Panc1 (cell line): ENCODE measurements at regions not wholly inside any gene's neighbourhood (a gene's known extent, or its start where the extent isn't known, plus 50 kb on each side); places are given as distances from the start of the nearest gene placed in this dataset.

Experiments
- ATAC-seq: fragments of 200-7000 bp; cut with Tn5 transposase; 2 replicates; pipeline ENCODE4 v1.9.1; 2020; ENCODE audit warnings: mild to moderate bottlenecking, moderate library complexity
- BruUV-seq: library from RNA; stranded (reverse); fragments of 400-500 nt; replicated peaks from 2 replicates; lab custom pipeline; 2021; lab: Mats Ljungman, UMichigan
- CTCF ChIA-PET: fragments of 300-600 bp; sonication (Branson Sonifier 250); formaldehyde crosslinking; loops from one replicate; lab custom pipeline; 2022; ENCODE audit warnings: antibody characterized with exemption; lab: Charles Lee
- POLR2A ChIA-PET: fragments of 300-600 bp; sonication (Branson Sonifier 250); formaldehyde crosslinking; loops from one replicate; lab custom pipeline; 2022; ENCODE audit warnings: antibody characterized with exemption; lab: Charles Lee
- DNase-seq: peaks from one replicate; pipeline ENCODE4 v3.0.0-alpha.2; 2010; ENCODE audit warnings: low read depth, low spot score
- H3K27ac ChIP-seq: 2 replicates; pipeline ENCODE4 v1.5.1; 2011; ENCODE audit warnings: mild to moderate bottlenecking, low read length, inconsistent platforms
- H3K27me3 ChIP-seq: fragments of 200-500 bp; sonication (Bioruptor generic); 2 replicates; pipeline ENCODE4 v1.6.0; 2014; ENCODE audit warnings: low read length, inconsistent platforms; ENCODE audit not compliant: control insufficient read depth, insufficient read depth
- H3K36me3 ChIP-seq: fragments of 200-500 bp; sonication (Bioruptor generic); 2 replicates; pipeline ENCODE4 v1.5.1; 2014; ENCODE audit warnings: inconsistent platforms, mild to moderate bottlenecking, low read length, moderate library complexity; ENCODE audit not compliant: control insufficient read depth, insufficient read depth
- H3K4me1 ChIP-seq: 2 replicates; pipeline ENCODE4 v1.5.1; 2011; ENCODE audit warnings: inconsistent platforms, mild to moderate bottlenecking, low read length, moderate library complexity; ENCODE audit not compliant: control insufficient read depth, insufficient read depth
- H3K4me3 ChIP-seq, 2 experiments: 2 replicates each; pipeline ENCODE4 v1.5.1; 2011 to 2012; ENCODE audit warnings: low read depth in 2 of 2, low read length in 2 of 2, mild to moderate bottlenecking in 2 of 2, inconsistent platforms in 1 of 2, moderate library complexity in 1 of 2
- H3K9me3 ChIP-seq: fragments of 200-500 bp; sonication (Bioruptor generic); 2 replicates; pipeline ENCODE4 v1.5.1; 2014; ENCODE audit warnings: low read depth, mild to moderate bottlenecking, inconsistent platforms, low read length, moderate library complexity; ENCODE audit not compliant: control insufficient read depth, insufficient read depth
- POLR2AphosphoS5 ChIP-seq: IDR thresholded peaks from 2 replicates; pipeline ENCODE4 v1.6.1; 2012; ENCODE audit warnings: mild to moderate bottlenecking, low read depth, low read length, moderate library complexity
- SIN3A ChIP-seq: IDR thresholded peaks from 2 replicates; pipeline ENCODE4 v1.6.1; 2012; ENCODE audit warnings: low read depth, mild to moderate bottlenecking, low read length, moderate library complexity, borderline replicate concordance; ENCODE audit not compliant: insufficient read depth
- TCF7L2 ChIP-seq: IDR thresholded peaks from 2 replicates; pipeline ENCODE4 v1.6.1; 2011; ENCODE audit warnings: mild to moderate bottlenecking, low read depth, low read length, inconsistent platforms
- in situ Hi-C: cut with HindIII; loops from 2 replicates; pipeline ENCODE4 v1.10.0; 2016; ENCODE audit warnings: low sequenced_read_pairs, low pct_unique_long_range_greater_than_20kb
- intact Hi-C: fragments of 100-400 bp; cut with micrococcal nuclease; formaldehyde crosslinking; loops from one replicate; pipeline ENCODE4 v1.10.0; 2022; ENCODE audit not compliant: unreplicated experiment
- TF ChIP-seq, protein P1 (sequence below): fragments of 450-650 bp; IDR thresholded peaks from 2 replicates; pipeline ENCODE4 v1.5.1; 2017; ENCODE audit warnings: mild to moderate bottlenecking
- TF ChIP-seq, protein P2 (sequence below), 2 experiments: IDR thresholded peaks; 2 replicates each; pipeline ENCODE4 v1.6.1; 2011 to 2012; ENCODE audit warnings: low read depth in 2 of 2, control low read depth in 1 of 2, low read length in 1 of 2, mild to moderate bottlenecking in 1 of 2, moderate library complexity in 1 of 2; ENCODE audit not compliant: insufficient read depth in 1 of 2

DNA sequence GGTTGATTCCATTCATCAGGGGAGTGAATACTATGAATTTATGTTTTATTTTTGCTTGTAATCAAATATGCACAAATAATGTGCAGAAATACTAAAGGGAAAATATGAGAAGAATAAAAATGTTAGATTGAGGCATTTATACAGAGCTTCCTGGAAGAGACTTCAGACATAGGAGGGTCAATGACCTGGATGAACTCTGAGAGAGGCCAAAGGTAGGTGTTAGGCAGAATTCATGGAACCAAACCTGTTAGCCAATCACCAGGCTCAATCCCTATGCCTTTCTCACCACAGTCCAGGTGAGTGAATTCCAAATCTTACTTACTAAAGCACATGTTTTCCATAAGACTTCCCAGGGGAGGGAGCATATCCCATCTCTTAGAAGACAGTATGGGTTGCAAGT lies 130.4 kb upstream of the NTF3 start:
- intact Hi-C loops (no loop called here), in situ Hi-C loops (no loop called here)
- DNase-seq, result no peak
- no peaks in the 10 kb centered on the region for H3K36me3 ChIP-seq
- no TSS peak for BruUV-seq
- ATAC-seq, result no peak
- no peaks in the 10 kb centered on the region; the same call in 1 of the 2 replicates for H3K27me3 ChIP-seq
- TF ChIP-seq, protein P1, sequence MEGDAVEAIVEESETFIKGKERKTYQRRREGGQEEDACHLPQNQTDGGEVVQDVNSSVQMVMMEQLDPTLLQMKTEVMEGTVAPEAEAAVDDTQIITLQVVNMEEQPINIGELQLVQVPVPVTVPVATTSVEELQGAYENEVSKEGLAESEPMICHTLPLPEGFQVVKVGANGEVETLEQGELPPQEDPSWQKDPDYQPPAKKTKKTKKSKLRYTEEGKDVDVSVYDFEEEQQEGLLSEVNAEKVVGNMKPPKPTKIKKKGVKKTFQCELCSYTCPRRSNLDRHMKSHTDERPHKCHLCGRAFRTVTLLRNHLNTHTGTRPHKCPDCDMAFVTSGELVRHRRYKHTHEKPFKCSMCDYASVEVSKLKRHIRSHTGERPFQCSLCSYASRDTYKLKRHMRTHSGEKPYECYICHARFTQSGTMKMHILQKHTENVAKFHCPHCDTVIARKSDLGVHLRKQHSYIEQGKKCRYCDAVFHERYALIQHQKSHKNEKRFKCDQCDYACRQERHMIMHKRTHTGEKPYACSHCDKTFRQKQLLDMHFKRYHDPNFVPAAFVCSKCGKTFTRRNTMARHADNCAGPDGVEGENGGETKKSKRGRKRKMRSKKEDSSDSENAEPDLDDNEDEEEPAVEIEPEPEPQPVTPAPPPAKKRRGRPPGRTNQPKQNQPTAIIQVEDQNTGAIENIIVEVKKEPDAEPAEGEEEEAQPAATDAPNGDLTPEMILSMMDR, result no peak
- TF ChIP-seq, protein P2, sequence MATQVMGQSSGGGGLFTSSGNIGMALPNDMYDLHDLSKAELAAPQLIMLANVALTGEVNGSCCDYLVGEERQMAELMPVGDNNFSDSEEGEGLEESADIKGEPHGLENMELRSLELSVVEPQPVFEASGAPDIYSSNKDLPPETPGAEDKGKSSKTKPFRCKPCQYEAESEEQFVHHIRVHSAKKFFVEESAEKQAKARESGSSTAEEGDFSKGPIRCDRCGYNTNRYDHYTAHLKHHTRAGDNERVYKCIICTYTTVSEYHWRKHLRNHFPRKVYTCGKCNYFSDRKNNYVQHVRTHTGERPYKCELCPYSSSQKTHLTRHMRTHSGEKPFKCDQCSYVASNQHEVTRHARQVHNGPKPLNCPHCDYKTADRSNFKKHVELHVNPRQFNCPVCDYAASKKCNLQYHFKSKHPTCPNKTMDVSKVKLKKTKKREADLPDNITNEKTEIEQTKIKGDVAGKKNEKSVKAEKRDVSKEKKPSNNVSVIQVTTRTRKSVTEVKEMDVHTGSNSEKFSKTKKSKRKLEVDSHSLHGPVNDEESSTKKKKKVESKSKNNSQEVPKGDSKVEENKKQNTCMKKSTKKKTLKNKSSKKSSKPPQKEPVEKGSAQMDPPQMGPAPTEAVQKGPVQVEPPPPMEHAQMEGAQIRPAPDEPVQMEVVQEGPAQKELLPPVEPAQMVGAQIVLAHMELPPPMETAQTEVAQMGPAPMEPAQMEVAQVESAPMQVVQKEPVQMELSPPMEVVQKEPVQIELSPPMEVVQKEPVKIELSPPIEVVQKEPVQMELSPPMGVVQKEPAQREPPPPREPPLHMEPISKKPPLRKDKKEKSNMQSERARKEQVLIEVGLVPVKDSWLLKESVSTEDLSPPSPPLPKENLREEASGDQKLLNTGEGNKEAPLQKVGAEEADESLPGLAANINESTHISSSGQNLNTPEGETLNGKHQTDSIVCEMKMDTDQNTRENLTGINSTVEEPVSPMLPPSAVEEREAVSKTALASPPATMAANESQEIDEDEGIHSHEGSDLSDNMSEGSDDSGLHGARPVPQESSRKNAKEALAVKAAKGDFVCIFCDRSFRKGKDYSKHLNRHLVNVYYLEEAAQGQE (IDR thresholded peaks at IDR 0.05; ENCODE audit: insufficient read depth in 1 of 2, low read depth in 2 of 2, low read length in 1 of 2), result no peak
- TF ChIP-seq SIN3A, result no peak
- no peak for TF ChIP-seq TCF7L2
- TF ChIP-seq POLR2AphosphoS5, result no peak
- ChIA-PET POLR2A (no interaction called here), CTCF (no interaction called here)
- no peaks in the 10 kb centered on the region for H3K9me3 ChIP-seq
- H3K4me1 ChIP-seq, result no peaks in the 10 kb centered on the region
- H3K4me3 ChIP-seq, result no peak overlapping the region
- H3K27ac ChIP-seq, result no peak overlapping the region

DNA sequence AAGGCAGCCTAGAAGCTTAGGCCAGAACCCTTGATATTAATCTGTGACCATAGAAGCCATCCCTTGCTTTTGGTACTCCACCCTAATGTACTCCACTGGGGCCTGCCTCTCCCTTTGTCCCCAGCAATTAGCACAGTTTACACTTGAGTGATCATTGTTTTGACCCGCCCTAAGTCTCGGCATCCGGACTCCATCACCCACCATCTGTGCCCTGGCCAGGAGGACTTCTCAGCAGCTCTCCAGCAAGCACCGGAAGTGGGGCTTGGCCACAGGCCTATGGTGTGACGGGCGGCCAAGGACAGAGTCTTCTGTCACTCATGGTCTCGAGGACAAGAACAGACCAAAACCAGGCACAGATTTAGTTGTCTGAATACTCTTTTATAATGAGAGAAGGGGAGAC lies 126.5 kb upstream of the NTF3 start:
- Histone ChIP-seq H3K4me3 (no peak overlapping the region), H3K27ac (no peak overlapping the region), H3K9me3 (no peaks in the 10 kb centered on the region), H3K4me1 (no peaks in the 10 kb centered on the region), H3K36me3 (no peaks in the 10 kb centered on the region), H3K27me3 (no peaks in the 10 kb centered on the region)
- no peak for DNase-seq
- in situ Hi-C loops (no loop called here), intact Hi-C loops (no loop called here)
- TF ChIP-seq, protein P2 (IDR thresholded peaks at IDR 0.05; ENCODE audit: insufficient read depth in 1 of 2, low read depth in 2 of 2, low read length in 1 of 2), result no peak
- CTCF ChIA-PET, result no interaction called here
- POLR2A ChIA-PET, result no interaction called here
- BruUV-seq, result no TSS peak
- no peak for ATAC-seq
